ENCODE measurements at regions not wholly inside any gene's neighbourhood (a gene's known extent, or its start where the extent isn't known, plus 50 kb on each side); places are given as distances from the start of the nearest gene placed in this dataset.

GRCh38 chr13:65454403-65454802, 1775.7 kb downstream of the PCDH9 start:
- Histone ChIP-seq H2AFZ (ENCODE audit: low read length, unreplicated experiment) (no peak overlapping the region), H3K79me2 (ENCODE audit: control insufficient read depth, insufficient read depth, low read length, unreplicated experiment) (no peaks in the 10 kb centered on the region), H3K4me3 (ENCODE audit: low read depth, low read length) (no peak overlapping the region), H3K36me3 (ENCODE audit: insufficient read depth, low read length) (no peaks in the 10 kb centered on the region), H3K27me3 (ENCODE audit: insufficient read depth, low read length) (no peaks in the 10 kb centered on the region), H3K27ac (ENCODE audit: low read depth, low read length) (no peak overlapping the region), H3K4me1 (ENCODE audit: control insufficient read depth, insufficient read depth, low read length, unreplicated experiment) (no peaks in the 10 kb centered on the region)

- no peak overlapping the region for H3K27ac ChIP-seq (ENCODE audit: low read depth, low read length)
- H2AFZ ChIP-seq (ENCODE audit: low read length, unreplicated experiment) = peak overlapping the region; percentile 55
- H3K36me3 ChIP-seq (ENCODE audit: insufficient read depth, low read length) = no peaks in the 10 kb centered on the region
- H3K79me2 ChIP-seq (ENCODE audit: control insufficient read depth, insufficient read depth, low read length, unreplicated experiment) = no peaks in the 10 kb centered on the region
- H3K4me1 ChIP-seq (ENCODE audit: control insufficient read depth, insufficient read depth, low read length, unreplicated experiment) = no peaks in the 10 kb centered on the region
- H3K27me3 ChIP-seq (ENCODE audit: insufficient read depth, low read length) = no peaks in the 10 kb centered on the region
- no peak overlapping the region; the same call in 1 of the 2 replicates for H3K4me3 ChIP-seq (ENCODE audit: low read depth, low read length)
Measured at GRCh38 chr13:65453982-65454381, 1776.2 kb downstream of the PCDH9 start.

GRCh38 chr13:65445340-65445739, 1784.8 kb downstream of the PCDH9 start:
- Histone ChIP-seq H3K79me2 (ENCODE audit: control insufficient read depth, insufficient read depth, low read length, unreplicated experiment) (no peaks in the 10 kb centered on the region), H3K36me3 (ENCODE audit: insufficient read depth, low read length) (no peaks in the 10 kb centered on the region), H3K27ac (ENCODE audit: low read depth, low read length) (no peak overlapping the region), H3K4me1 (ENCODE audit: control insufficient read depth, insufficient read depth, low read length, unreplicated experiment) (no peaks in the 10 kb centered on the region), H3K4me3 (ENCODE audit: low read depth, low read length) (no peak overlapping the region), H3K27me3 (ENCODE audit: insufficient read depth, low read length) (no peaks in the 10 kb centered on the region), H2AFZ (ENCODE audit: low read length, unreplicated experiment) (no peak overlapping the region)

- Histone ChIP-seq H3K4me3 (ENCODE audit: low read depth, low read length) (no peak overlapping the region), H3K36me3 (ENCODE audit: insufficient read depth, low read length) (no peaks in the 10 kb centered on the region), H3K79me2 (ENCODE audit: control insufficient read depth, insufficient read depth, low read length, unreplicated experiment) (no peaks in the 10 kb centered on the region), H2AFZ (ENCODE audit: low read length, unreplicated experiment) (no peak overlapping the region), H3K27ac (ENCODE audit: low read depth, low read length) (no peak overlapping the region), H3K27me3 (ENCODE audit: insufficient read depth, low read length) (no peaks in the 10 kb centered on the region), H3K4me1 (ENCODE audit: control insufficient read depth, insufficient read depth, low read length, unreplicated experiment) (no peaks in the 10 kb centered on the region)
Measured at GRCh38 chr13:65435590-65435989, 1794.5 kb downstream of the PCDH9 start.

GRCh38 chr13:65417953-65418352, 1812.2 kb downstream of the PCDH9 start:
- Histone ChIP-seq H3K4me1 (ENCODE audit: control insufficient read depth, insufficient read depth, low read length, unreplicated experiment) (no peaks in the 10 kb centered on the region), H3K27me3 (ENCODE audit: insufficient read depth, low read length) (no peaks in the 10 kb centered on the region), H3K79me2 (ENCODE audit: control insufficient read depth, insufficient read depth, low read length, unreplicated experiment) (no peaks in the 10 kb centered on the region), H3K36me3 (ENCODE audit: insufficient read depth, low read length) (no peaks in the 10 kb centered on the region), H3K4me3 (ENCODE audit: low read depth, low read length) (no peak overlapping the region), H2AFZ (ENCODE audit: low read length, unreplicated experiment) (no peak overlapping the region), H3K27ac (ENCODE audit: low read depth, low read length) (no peak overlapping the region)

GRCh38 chr13:65416784-65417183, 1813.4 kb downstream of the PCDH9 start:
- Histone ChIP-seq H3K79me2 (ENCODE audit: control insufficient read depth, insufficient read depth, low read length, unreplicated experiment) (no peaks in the 10 kb centered on the region), H3K4me1 (ENCODE audit: control insufficient read depth, insufficient read depth, low read length, unreplicated experiment) (no peaks in the 10 kb centered on the region), H3K27me3 (ENCODE audit: insufficient read depth, low read length) (no peaks in the 10 kb centered on the region), H2AFZ (ENCODE audit: low read length, unreplicated experiment) (no peak overlapping the region), H3K4me3 (ENCODE audit: low read depth, low read length) (no peak overlapping the region), H3K27ac (ENCODE audit: low read depth, low read length) (no peak overlapping the region), H3K36me3 (ENCODE audit: insufficient read depth, low read length) (no peaks in the 10 kb centered on the region)

- Histone ChIP-seq H2AFZ (ENCODE audit: low read length, unreplicated experiment) (no peak overlapping the region), H3K79me2 (ENCODE audit: control insufficient read depth, insufficient read depth, low read length, unreplicated experiment) (no peaks in the 10 kb centered on the region), H3K4me3 (ENCODE audit: low read depth, low read length) (no peak overlapping the region), H3K27ac (ENCODE audit: low read depth, low read length) (no peak overlapping the region), H3K36me3 (ENCODE audit: insufficient read depth, low read length) (no peaks in the 10 kb centered on the region), H3K4me1 (ENCODE audit: control insufficient read depth, insufficient read depth, low read length, unreplicated experiment) (no peaks in the 10 kb centered on the region), H3K27me3 (ENCODE audit: insufficient read depth, low read length) (no peaks in the 10 kb centered on the region)
Measured at GRCh38 chr13:65414187-65414586, 1815.9 kb downstream of the PCDH9 start.

GRCh38 chr13:65411521-65411920, 1818.6 kb downstream of the PCDH9 start:
- Histone ChIP-seq H3K4me1 (ENCODE audit: control insufficient read depth, insufficient read depth, low read length, unreplicated experiment) (no peaks in the 10 kb centered on the region), H3K36me3 (ENCODE audit: insufficient read depth, low read length) (no peaks in the 10 kb centered on the region), H3K79me2 (ENCODE audit: control insufficient read depth, insufficient read depth, low read length, unreplicated experiment) (no peaks in the 10 kb centered on the region), H2AFZ (ENCODE audit: low read length, unreplicated experiment) (no peak overlapping the region), H3K27ac (ENCODE audit: low read depth, low read length) (no peak overlapping the region), H3K4me3 (ENCODE audit: low read depth, low read length) (no peak overlapping the region), H3K27me3 (ENCODE audit: insufficient read depth, low read length) (no peaks in the 10 kb centered on the region)

- H3K27me3 ChIP-seq (ENCODE audit: insufficient read depth, low read length) = no peaks in the 10 kb centered on the region
- H3K27ac ChIP-seq (ENCODE audit: low read depth, low read length) = no peak overlapping the region
- H2AFZ ChIP-seq (ENCODE audit: low read length, unreplicated experiment) = no peak overlapping the region
- no peak overlapping the region for H3K4me3 ChIP-seq (ENCODE audit: low read depth, low read length)
- H3K79me2 ChIP-seq (ENCODE audit: control insufficient read depth, insufficient read depth, low read length, unreplicated experiment) = no peaks in the 10 kb centered on the region
- H3K4me1 ChIP-seq (ENCODE audit: control insufficient read depth, insufficient read depth, low read length, unreplicated experiment) = no peaks in the 10 kb centered on the region
- H3K36me3 ChIP-seq (ENCODE audit: insufficient read depth, low read length) = no peaks in the 10 kb centered on the region
Measured at GRCh38 chr13:65410791-65411190, 1819.3 kb downstream of the PCDH9 start.

GRCh38 chr13:65401315-65401714, 1828.8 kb downstream of the PCDH9 start:
- H3K27ac ChIP-seq (ENCODE audit: low read depth, low read length) = no peak overlapping the region
- no peaks in the 10 kb centered on the region for H3K4me1 ChIP-seq (ENCODE audit: control insufficient read depth, insufficient read depth, low read length, unreplicated experiment)
- no peak overlapping the region for H2AFZ ChIP-seq (ENCODE audit: low read length, unreplicated experiment)
- no peaks in the 10 kb centered on the region for H3K36me3 ChIP-seq (ENCODE audit: insufficient read depth, low read length)
- no peaks in the 10 kb centered on the region for H3K79me2 ChIP-seq (ENCODE audit: control insufficient read depth, insufficient read depth, low read length, unreplicated experiment)
- no peak overlapping the region for H3K4me3 ChIP-seq (ENCODE audit: low read depth, low read length)
- H3K27me3 ChIP-seq (ENCODE audit: insufficient read depth, low read length) = no peaks in the 10 kb centered on the region

GRCh38 chr13:65400702-65401101, 1829.4 kb downstream of the PCDH9 start:
- Histone ChIP-seq H3K36me3 (ENCODE audit: insufficient read depth, low read length) (no peaks in the 10 kb centered on the region), H3K4me3 (ENCODE audit: low read depth, low read length) (no peak overlapping the region), H3K27me3 (ENCODE audit: insufficient read depth, low read length) (no peaks in the 10 kb centered on the region), H3K4me1 (ENCODE audit: control insufficient read depth, insufficient read depth, low read length, unreplicated experiment) (no peaks in the 10 kb centered on the region), H3K27ac (ENCODE audit: low read depth, low read length) (no peak overlapping the region), H3K79me2 (ENCODE audit: control insufficient read depth, insufficient read depth, low read length, unreplicated experiment) (no peaks in the 10 kb centered on the region), H2AFZ (ENCODE audit: low read length, unreplicated experiment) (no peak overlapping the region)

All from ACC112 (cell line).